Lower lobe of right lung (tissue), 2 donors: ENCODE measurements at regions not wholly inside any gene's neighbourhood (a gene's known extent, or its start where the extent isn't known, plus 50 kb on each side); places are given as distances from the start of the nearest gene placed in this dataset.

Experiments
- ATAC-seq, 2 donors: fragments of 200-7000 bp; cut with Tn5 transposase; one replicate each; pipeline ENCODE4 v1.9.1; 2020 to 2022; ENCODE audit warnings: mild to moderate bottlenecking in 2 of 2, moderate library complexity in 2 of 2
- DNase-seq: peaks from one replicate; pipeline ENCODE4 v3.0.0-alpha.2; 2020
- H3K27ac ChIP-seq: fragments of 200-600 bp; one replicate; pipeline ENCODE4 v1.8.0; 2022
- H3K27me3 ChIP-seq: fragments of 200-600 bp; one replicate; pipeline ENCODE4 v1.8.0; 2022; ENCODE audit warnings: low read depth
- H3K36me3 ChIP-seq: fragments of 200-600 bp; one replicate; pipeline ENCODE4 v1.8.0; 2022; ENCODE audit warnings: mild to moderate bottlenecking
- H3K4me1 ChIP-seq: fragments of 200-600 bp; one replicate; pipeline ENCODE4 v1.8.0; 2022
- H3K4me3 ChIP-seq: fragments of 200-600 bp; one replicate; pipeline ENCODE4 v1.8.0; 2022; ENCODE audit warnings: mild to moderate bottlenecking
- H3K9me3 ChIP-seq: fragments of 200-600 bp; one replicate; pipeline ENCODE4 v1.8.0; 2022
- CTCF ChIP-seq: fragments of 200-600 bp; IDR thresholded peaks from one replicate; pipeline ENCODE4 v1.8.0; 2022; ENCODE audit warnings: antibody characterized with exemption, mild to moderate bottlenecking
- intact Hi-C: fragments of 100-400 bp; cut with DNase I; formaldehyde crosslinking; loops from one replicate; pipeline ENCODE4 v1.11.0; 2022
- donor health status: DM: no; HTN: yes; CAD: no; lungs with severe emphysema.

- Histone ChIP-seq H3K27me3 (no peaks in the 10 kb centered on the region), H3K4me3 (no peak overlapping the region), H3K9me3 (peaks cover 9% of the 10 kb centered on the region), H3K27ac (no peak overlapping the region), H3K36me3 (no peaks in the 10 kb centered on the region), H3K4me1 (no peaks in the 10 kb centered on the region)
- DNase-seq (no peak), ATAC-seq (no peak)
- TF ChIP-seq CTCF, result no peak
- intact Hi-C loops, result no loop called here
Measured at GRCh38 chr13:87005511-87005910, 665.7 kb upstream of the SLITRK5 start.

DNA sequence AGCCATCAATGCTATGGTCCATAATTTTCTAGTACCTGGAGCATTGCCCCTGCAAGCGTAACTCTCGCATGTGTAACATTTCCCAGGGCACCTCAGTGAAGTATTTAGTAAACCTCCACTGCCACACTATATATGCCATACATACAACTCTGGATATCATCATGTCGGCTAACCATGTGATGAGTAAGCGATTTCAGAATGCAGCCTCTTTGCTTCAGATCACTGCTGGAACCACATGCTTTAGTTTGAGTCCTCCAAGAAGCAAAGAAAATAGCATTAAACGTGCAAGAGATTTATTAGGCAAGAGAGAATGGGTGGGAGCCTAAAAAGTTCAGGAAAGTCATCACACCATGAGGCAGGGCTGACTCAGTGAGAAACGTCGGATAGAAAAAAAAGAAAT, 635.6 kb upstream of the SLITRK5 start:
- H3K27me3 ChIP-seq, result no peaks in the 10 kb centered on the region
- no peaks in the 10 kb centered on the region for H3K4me1 ChIP-seq
- DNase-seq (no peak), ATAC-seq (no peak)
- no peak overlapping the region for H3K27ac ChIP-seq
- no peak overlapping the region for H3K4me3 ChIP-seq
- no peaks in the 10 kb centered on the region for H3K36me3 ChIP-seq
- no peaks in the 10 kb centered on the region for H3K9me3 ChIP-seq
- intact Hi-C loops, result no loop called here
- no peak for TF ChIP-seq CTCF

GRCh38 chr13:87042946-87043345, 628.2 kb upstream of the SLITRK5 start:
- Histone ChIP-seq H3K36me3 (no peaks in the 10 kb centered on the region), H3K9me3 (no peaks in the 10 kb centered on the region), H3K4me3 (no peak overlapping the region), H3K27ac (no peak overlapping the region), H3K27me3 (no peaks in the 10 kb centered on the region), H3K4me1 (no peaks in the 10 kb centered on the region)
- intact Hi-C loops, result no loop called here
- ATAC-seq (no peak), DNase-seq (no peak)
- no peak for TF ChIP-seq CTCF

GRCh38 chr13:87052731-87053130, 618.4 kb upstream of the SLITRK5 start:
- no peak for ATAC-seq
- intact Hi-C loops, result no loop called here
- no peaks in the 10 kb centered on the region for H3K4me1 ChIP-seq
- no peaks in the 10 kb centered on the region for H3K9me3 ChIP-seq
- no peaks in the 10 kb centered on the region for H3K36me3 ChIP-seq
- no peaks in the 10 kb centered on the region for H3K27me3 ChIP-seq
- TF ChIP-seq CTCF, result no peak
- DNase-seq, result no peak
- no peak overlapping the region for H3K4me3 ChIP-seq
- no peak overlapping the region for H3K27ac ChIP-seq

DNA sequence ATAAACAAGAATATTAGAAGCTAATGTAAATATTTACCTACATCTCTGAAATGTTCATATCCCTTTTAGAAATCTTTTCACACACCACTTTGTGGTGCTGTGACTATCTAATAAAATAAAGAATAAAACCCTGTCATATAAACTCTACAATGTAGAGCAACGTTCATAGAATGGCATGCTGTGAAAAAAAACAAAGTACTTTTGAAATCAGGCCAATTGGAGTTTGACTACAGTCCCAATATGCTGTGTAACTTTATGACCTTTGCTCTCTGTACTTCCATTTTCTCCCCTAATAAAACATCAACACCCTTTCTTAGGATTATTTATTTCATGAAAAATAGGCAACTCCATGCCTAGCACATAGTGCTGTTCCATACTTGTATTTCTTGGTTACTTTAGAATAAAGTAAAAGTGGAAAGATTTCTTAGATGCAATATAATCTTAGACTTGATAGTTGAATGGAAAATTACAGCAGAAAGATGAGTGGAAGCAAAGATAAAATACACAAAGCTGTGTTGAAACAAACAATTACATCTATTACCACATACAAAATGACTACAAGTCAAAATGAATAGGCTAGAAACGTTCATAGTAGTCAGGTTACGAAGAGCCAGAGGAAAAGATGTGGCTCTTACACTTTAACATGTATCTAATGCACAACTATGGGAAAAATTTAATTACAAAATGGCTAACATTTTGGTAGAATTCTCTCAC, 613.2 kb upstream of the SLITRK5 start:
- DNase-seq (no peak), ATAC-seq (no peak)
- H3K9me3 ChIP-seq, result no peaks in the 10 kb centered on the region
- no peak overlapping the region for H3K4me3 ChIP-seq
- no peaks in the 10 kb centered on the region for H3K27me3 ChIP-seq
- intact Hi-C loops, result no loop called here
- H3K27ac ChIP-seq, result no peak overlapping the region
- TF ChIP-seq CTCF, result no peak
- no peaks in the 10 kb centered on the region for H3K36me3 ChIP-seq
- H3K4me1 ChIP-seq, result no peaks in the 10 kb centered on the region
